MCF 10A (cell line): ENCODE measurements at regions not wholly inside any gene's neighbourhood (a gene's known extent, or its start where the extent isn't known, plus 50 kb on each side); places are given as distances from the start of the nearest gene placed in this dataset.

Source experiments
- BruUV-seq: library from RNA; stranded (reverse); fragments of 400-500 nt; replicated peaks from 2 replicates; lab custom pipeline; 2021; lab: Mats Ljungman, UMichigan
- CTCF ChIA-PET: fragments of 300-600 bp; sonication (Branson Sonifier 250); formaldehyde crosslinking; extraction: SDS; loops from one replicate; lab custom pipeline; 2021; ENCODE audit warnings: antibody characterized with exemption, inconsistent platforms; lab: Yijun Ruan, JAX
- POLR2A ChIA-PET: fragments of 300-600, 350-650 bp; sonication (Branson Sonifier 250); formaldehyde crosslinking; extraction: SDS; loops from one replicate; lab custom pipeline; 2020; ENCODE audit warnings: antibody characterized with exemption, inconsistent platforms; lab: Yijun Ruan, JAX
- DNase-seq: peaks from one replicate; pipeline ENCODE4 v3.0.0-alpha.2; 2018; ENCODE audit not compliant: unreplicated experiment
- H3K27ac Mint-ChIP-seq: one replicate; pipeline ENCODE4 v1.8.0; 2022; ENCODE audit warnings: mild to moderate bottlenecking, low read depth, mixed read lengths; ENCODE audit not compliant: unreplicated experiment
- H3K27me3 Mint-ChIP-seq: one replicate; pipeline ENCODE4 v1.8.0; 2022; ENCODE audit warnings: mixed read lengths; ENCODE audit not compliant: insufficient read depth, unreplicated experiment
- H3K36me3 Mint-ChIP-seq: one replicate; pipeline ENCODE4 v1.8.0; 2022; ENCODE audit warnings: mild to moderate bottlenecking, moderate library complexity, mixed read lengths; ENCODE audit not compliant: insufficient read depth, unreplicated experiment
- H3K4me1 Mint-ChIP-seq: one replicate; pipeline ENCODE4 v1.8.0; 2022; ENCODE audit warnings: mixed read lengths; ENCODE audit not compliant: insufficient read depth, unreplicated experiment
- H3K4me3 Mint-ChIP-seq: one replicate; pipeline ENCODE4 v1.8.0; 2022; ENCODE audit warnings: mild to moderate bottlenecking, moderate library complexity, mixed read lengths; ENCODE audit not compliant: unreplicated experiment
- H3K9me3 Mint-ChIP-seq: one replicate; pipeline ENCODE4 v1.8.0; 2022; ENCODE audit warnings: mixed read lengths; ENCODE audit not compliant: unreplicated experiment
- CTCF ChIP-seq: fragments of 200-600 bp; IDR thresholded peaks from one replicate; pipeline ENCODE4 v1.8.0; 2022; ENCODE audit warnings: antibody characterized with exemption, mild to moderate bottlenecking; ENCODE audit not compliant: unreplicated experiment
- intact Hi-C: fragments of 100-400 bp; cut with micrococcal nuclease; formaldehyde crosslinking; loops from 2 replicates; pipeline ENCODE4 v1.14.1; 2022

- peaks cover 7% of the 10 kb centered on the region for H3K4me1 Mint-ChIP-seq
- H3K4me3 Mint-ChIP-seq = no peak overlapping the region
- intact Hi-C loops = no loop called here
- no peak for TF ChIP-seq CTCF
- H3K9me3 Mint-ChIP-seq = peaks cover 19% of the 10 kb centered on the region
- CTCF ChIA-PET = no interaction called here
- no peak overlapping the region for H3K27ac Mint-ChIP-seq
- no peaks in the 10 kb centered on the region for H3K36me3 Mint-ChIP-seq
- POLR2A ChIA-PET = no interaction called here
- no TSS peak for BruUV-seq
- peak; percentile 39 for DNase-seq
- no peaks in the 10 kb centered on the region for H3K27me3 Mint-ChIP-seq
Measured at GRCh38 chr1:190667914-190668313, 190.2 kb upstream of the BRINP3 start.

DNA sequence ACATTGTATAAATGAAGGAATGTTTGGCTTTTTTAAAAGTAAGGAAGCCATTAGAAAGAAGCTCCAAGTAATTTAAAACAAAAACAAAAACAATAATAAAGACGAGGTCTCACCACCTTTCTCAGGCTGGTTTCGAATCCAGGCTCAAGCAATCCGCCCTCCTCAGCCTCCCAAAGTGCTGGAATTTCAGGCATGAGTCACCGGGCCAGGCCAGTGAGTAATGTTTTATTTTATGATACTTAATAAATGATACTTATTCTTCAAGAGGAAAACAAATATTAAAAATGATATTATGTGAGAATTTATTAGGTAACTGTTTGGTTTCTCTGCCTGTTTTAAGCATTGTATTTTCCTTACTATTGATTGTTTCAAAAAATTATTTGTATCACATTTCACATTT is 201.4 kb upstream of the BRINP3 start:
- intact Hi-C loops = no loop called here
- peak overlapping the region; percentile 54 for H3K27ac Mint-ChIP-seq
- H3K27me3 Mint-ChIP-seq = no peaks in the 10 kb centered on the region
- ChIA-PET CTCF (interaction anchor here (0.6 kb wide), 2 partner anchors 735 to 1677 kb away, joined by 3 read pairs; no protein-coding TSS in a partner anchor), POLR2A (interaction anchor here (0.6 to 1.4 kb wide), 4 partner anchors 9 to 200 kb away, joined by 4 to 6 read pairs (median 5); no protein-coding TSS in a partner anchor)
- DNase-seq = peak; percentile 80
- peaks cover 5% of the 10 kb centered on the region for H3K9me3 Mint-ChIP-seq
- H3K4me1 Mint-ChIP-seq = peaks cover 12% of the 10 kb centered on the region
- H3K36me3 Mint-ChIP-seq = no peaks in the 10 kb centered on the region
- H3K4me3 Mint-ChIP-seq = no peak overlapping the region
- BruUV-seq = TSS peak; percentile 64
- TF ChIP-seq CTCF = no peak

- H3K4me3 Mint-ChIP-seq = no peak overlapping the region
- H3K27ac Mint-ChIP-seq = peak overlapping the region; percentile 54
- H3K9me3 Mint-ChIP-seq = peaks cover under 1% of the 10 kb centered on the region
- H3K27me3 Mint-ChIP-seq = no peaks in the 10 kb centered on the region
- H3K36me3 Mint-ChIP-seq = no peaks in the 10 kb centered on the region
- intact Hi-C loops = no loop called here
- POLR2A ChIA-PET = interaction anchor here (0.6 to 1.4 kb wide), 5 partner anchors 9 to 224 kb away, joined by 3 to 6 read pairs (median 4); no protein-coding TSS in a partner anchor
- no TSS peak for BruUV-seq
- DNase-seq = peak; percentile 48
- CTCF ChIA-PET = no interaction called here
- H3K4me1 Mint-ChIP-seq = peaks cover 12% of the 10 kb centered on the region
- TF ChIP-seq CTCF = no peak
Measured at GRCh38 chr1:190679454-190679853, 201.8 kb upstream of the BRINP3 start.

DNA sequence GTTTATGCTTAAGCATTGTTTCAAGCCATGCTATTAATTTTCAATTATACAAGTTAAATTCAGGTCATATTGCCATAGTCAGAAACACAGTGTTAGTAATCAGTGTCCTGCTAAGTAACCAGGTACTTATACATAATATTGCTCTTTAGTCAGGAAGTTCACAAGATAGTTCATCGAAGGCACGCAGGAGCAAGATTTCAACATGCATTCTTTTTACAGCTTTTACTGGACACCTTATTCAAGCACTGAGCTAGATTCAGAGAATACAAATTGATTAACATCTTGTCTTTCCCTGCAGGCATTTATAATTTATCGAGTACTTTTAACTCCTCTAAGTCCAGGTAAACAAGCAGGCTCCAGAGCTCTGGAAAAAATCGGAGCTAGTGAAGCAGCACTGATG is 202.3 kb upstream of the BRINP3 start:
- Mint-ChIP-seq H3K4me3 (no peak overlapping the region), H3K27ac (peak overlapping the region; percentile 54), H3K36me3 (no peaks in the 10 kb centered on the region), H3K4me1 (peaks cover 12% of the 10 kb centered on the region), H3K9me3 (no peaks in the 10 kb centered on the region), H3K27me3 (no peaks in the 10 kb centered on the region)
- TSS peak; percentile 99 for BruUV-seq
- no peak for TF ChIP-seq CTCF
- CTCF ChIA-PET = interaction anchor here (0.6 kb wide), 1 partner anchor 10 kb away, joined by 3 read pairs; no protein-coding TSS in a partner anchor
- POLR2A ChIA-PET = interaction anchor here (0.6 to 1.4 kb wide), 5 partner anchors 8 to 224 kb away, joined by 3 to 6 read pairs (median 4); no protein-coding TSS in a partner anchor
- intact Hi-C loops = no loop called here
- DNase-seq = peak; percentile 26
